ENCODE measurements at regions not wholly inside any gene's neighbourhood (a gene's known extent, or its start where the extent isn't known, plus 50 kb on each side); places are given as distances from the start of the nearest gene placed in this dataset.
A peak's percentile ranks its signal among the peaks of the same experiment; 100 is the strongest.

DNA sequence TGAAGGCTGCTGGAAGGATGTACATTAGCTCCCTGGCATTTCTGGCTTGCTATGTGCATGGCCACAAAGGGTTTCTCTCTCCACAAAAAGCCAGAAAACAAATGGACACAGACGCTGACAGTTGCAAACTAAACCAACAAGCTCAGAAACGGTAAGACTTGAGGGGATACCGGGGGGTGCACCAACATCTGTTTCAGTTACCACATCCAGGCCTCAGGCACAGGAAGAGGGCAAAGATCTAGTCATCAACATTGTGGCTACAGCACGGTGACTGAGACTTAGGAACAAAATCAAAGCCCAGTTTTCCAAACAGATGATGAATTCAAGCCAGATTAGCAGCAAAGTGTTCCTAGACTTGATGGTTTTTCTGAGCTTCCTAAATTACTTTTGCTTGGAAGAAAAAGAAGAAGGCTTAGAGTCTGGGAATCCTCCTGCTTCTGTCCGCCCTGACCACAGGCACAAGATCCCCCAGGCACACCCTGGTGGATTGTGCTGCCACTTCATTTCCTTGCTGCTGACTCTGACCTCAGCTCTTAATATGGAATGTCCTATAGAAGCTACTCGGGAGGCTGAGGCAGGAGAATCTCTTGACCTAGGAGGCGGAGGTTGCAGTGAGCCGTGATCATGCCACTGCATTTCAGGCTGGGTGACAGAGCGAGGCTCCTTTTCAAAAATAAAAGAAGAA, 54.2 kb upstream of the ADGRF1 start:
- no peak for TF ChIP-seq POLR2A (IDR thresholded peaks at IDR 0.05)
- TF ChIP-seq, protein P1, sequence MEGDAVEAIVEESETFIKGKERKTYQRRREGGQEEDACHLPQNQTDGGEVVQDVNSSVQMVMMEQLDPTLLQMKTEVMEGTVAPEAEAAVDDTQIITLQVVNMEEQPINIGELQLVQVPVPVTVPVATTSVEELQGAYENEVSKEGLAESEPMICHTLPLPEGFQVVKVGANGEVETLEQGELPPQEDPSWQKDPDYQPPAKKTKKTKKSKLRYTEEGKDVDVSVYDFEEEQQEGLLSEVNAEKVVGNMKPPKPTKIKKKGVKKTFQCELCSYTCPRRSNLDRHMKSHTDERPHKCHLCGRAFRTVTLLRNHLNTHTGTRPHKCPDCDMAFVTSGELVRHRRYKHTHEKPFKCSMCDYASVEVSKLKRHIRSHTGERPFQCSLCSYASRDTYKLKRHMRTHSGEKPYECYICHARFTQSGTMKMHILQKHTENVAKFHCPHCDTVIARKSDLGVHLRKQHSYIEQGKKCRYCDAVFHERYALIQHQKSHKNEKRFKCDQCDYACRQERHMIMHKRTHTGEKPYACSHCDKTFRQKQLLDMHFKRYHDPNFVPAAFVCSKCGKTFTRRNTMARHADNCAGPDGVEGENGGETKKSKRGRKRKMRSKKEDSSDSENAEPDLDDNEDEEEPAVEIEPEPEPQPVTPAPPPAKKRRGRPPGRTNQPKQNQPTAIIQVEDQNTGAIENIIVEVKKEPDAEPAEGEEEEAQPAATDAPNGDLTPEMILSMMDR (IDR thresholded peaks at IDR 0.05), result no peak
- peak overlapping the region in 1 of 4 donors; percentile 75 for H3K27ac ChIP-seq
- DNase-seq, result no peak
- no peak overlapping the region for H3K4me3 ChIP-seq
- H3K9me3 ChIP-seq, result no peaks in the 10 kb centered on the region
- intact Hi-C loops (cut with DNase I), result loop anchor here (5.0 kb wide), 1 partner anchor 211 kb away; the partner anchor contains the start of gene TNFRSF21
- H3K36me3 ChIP-seq, result no peaks in the 10 kb centered on the region
- 72 to 76% methylated on average over 7 to 9 of the region's 9 CpGs for WGBS, 2 donors
- H3K4me1 ChIP-seq, result peaks cover 0 to 51% (median 21%) of the 10 kb centered on the region in 3 donors
- H3K27me3 ChIP-seq, result no peaks in the 10 kb centered on the region

GRCh38 chr6:47094241-47094925, 52.3 kb upstream of the ADGRF1 start:
- intact Hi-C loops (cut with DNase I), result no loop called here
- H3K27ac ChIP-seq, result no peak overlapping the region
- no peaks in the 10 kb centered on the region for H3K9me3 ChIP-seq
- TF ChIP-seq, protein P1 (IDR thresholded peaks at IDR 0.05), result peak in 2 of 6 experiments; percentile 9 to 19
- no peak for TF ChIP-seq POLR2A (IDR thresholded peaks at IDR 0.05)
- H3K4me3 ChIP-seq, result no peak overlapping the region
- H3K27me3 ChIP-seq, result no peaks in the 10 kb centered on the region
- peaks cover 0 to 47% (median 21%) of the 10 kb centered on the region in 3 donors for H3K4me1 ChIP-seq
- no peaks in the 10 kb centered on the region for H3K36me3 ChIP-seq
- no peak for DNase-seq
- 50 to 100% methylated on average over 1 to 3 of the region's 3 CpGs for WGBS, 2 donors

DNA sequence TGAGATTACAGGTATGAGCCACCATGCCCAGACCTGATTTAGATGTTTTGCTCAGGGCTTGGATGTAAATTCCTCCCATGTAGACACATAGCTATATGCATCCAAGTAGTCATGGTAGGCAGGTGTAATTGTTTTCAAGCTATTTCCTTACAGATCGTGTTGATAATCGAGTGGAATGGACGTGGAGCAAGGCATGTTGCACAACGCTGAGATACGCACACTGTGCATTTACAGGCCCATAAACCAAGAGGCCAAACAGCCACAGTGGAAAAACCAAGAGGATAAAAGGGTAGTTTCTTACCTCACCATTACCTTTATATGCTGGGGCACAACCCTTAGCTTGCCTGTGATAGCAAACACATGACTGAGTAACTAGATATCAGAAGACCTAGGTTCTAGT, 51.0 kb upstream of the ADGRF1 start:
- H3K4me1 ChIP-seq, result peaks cover 0 to 36% (median 15%) of the 10 kb centered on the region in 3 donors
- intact Hi-C loops (cut with DNase I), result no loop called here
- TF ChIP-seq, protein P1 (IDR thresholded peaks at IDR 0.05), result no peak
- no peak for TF ChIP-seq POLR2A (IDR thresholded peaks at IDR 0.05)
- H3K36me3 ChIP-seq, result no peaks in the 10 kb centered on the region
- H3K9me3 ChIP-seq, result no peaks in the 10 kb centered on the region
- H3K27ac ChIP-seq, result no peak overlapping the region
- WGBS, 2 donors, result 81 to 90% methylated on average over 5 of the region's 5 CpGs
- H3K27me3 ChIP-seq, result no peaks in the 10 kb centered on the region
- no peak overlapping the region for H3K4me3 ChIP-seq
- no peak for DNase-seq

GRCh38 chr6:47091886-47092668, 49.9 kb upstream of the ADGRF1 start:
- no peaks in the 10 kb centered on the region for H3K9me3 ChIP-seq
- no peaks in the 10 kb centered on the region for H3K27me3 ChIP-seq
- peak overlapping the region in 2 of 4 donors; percentile 14 to 37 for H3K27ac ChIP-seq
- 67 to 79% methylated on average over 4 of the region's 4 CpGs for WGBS, 2 donors
- TF ChIP-seq POLR2A (IDR thresholded peaks at IDR 0.05), result no peak
- TF ChIP-seq, protein P1 (IDR thresholded peaks at IDR 0.05), result no peak
- intact Hi-C loops (cut with DNase I), result no loop called here
- DNase-seq, result no peak
- H3K4me3 ChIP-seq, result no peak overlapping the region
- peaks cover 0 to 25% (median 10%) of the 10 kb centered on the region in 3 donors for H3K4me1 ChIP-seq
- no peaks in the 10 kb centered on the region for H3K36me3 ChIP-seq
